ENCODE measurements at regions not wholly inside any gene's neighbourhood (a gene's known extent, or its start where the extent isn't known, plus 50 kb on each side); places are given as distances from the start of the nearest gene placed in this dataset.

GRCh38 chr2:150783015-150783414 is 295.5 kb upstream of the RND3 start:
- no peak for ATAC-seq
- DNase-seq: no peak

GRCh38 chr2:150782613-150783012 is 295.1 kb upstream of the RND3 start:
- ATAC-seq (no peak), DNase-seq (no peak)

- DNase-seq (no peak), ATAC-seq (no peak)
Observed at GRCh38 chr2:150781142-150781541, 293.7 kb upstream of the RND3 start.

GRCh38 chr2:150778828-150779227 is 291.4 kb upstream of the RND3 start:
- no peak for ATAC-seq
- no peak for DNase-seq

GRCh38 chr2:150769421-150769820 is 282.0 kb upstream of the RND3 start:
- ATAC-seq (no peak), DNase-seq (no peak)

- ATAC-seq: no peak
- DNase-seq: no peak
Observed at GRCh38 chr2:150767991-150768746, 280.7 kb upstream of the RND3 start.

- DNase-seq (no peak), ATAC-seq (no peak)
Observed at GRCh38 chr2:150762571-150762970, 275.1 kb upstream of the RND3 start.

- ATAC-seq: no peak
- DNase-seq: no peak
Observed at GRCh38 chr2:150759531-150759930, 272.1 kb upstream of the RND3 start.

GRCh38 chr2:150759106-150759505 is 271.6 kb upstream of the RND3 start:
- DNase-seq: no peak
- no peak for ATAC-seq

- no peak for ATAC-seq
- no peak for DNase-seq
Observed at GRCh38 chr2:150752229-150752628, 264.8 kb upstream of the RND3 start.

GRCh38 chr2:150750720-150751119 is 263.3 kb upstream of the RND3 start:
- DNase-seq: no peak

GRCh38 chr2:150742094-150742493 is 254.6 kb upstream of the RND3 start:
- DNase-seq: no peak
- no peak for ATAC-seq

More at GRCh38 chr2:150750720-150751119, 263.3 kb upstream of the RND3 start:
- no peak for ATAC-seq

- no peak for DNase-seq
- no peak for ATAC-seq
Observed at GRCh38 chr2:150735894-150736498, 248.5 kb upstream of the RND3 start.

GRCh38 chr2:150733051-150733618 is 245.7 kb upstream of the RND3 start:
- DNase-seq: no peak

GRCh38 chr2:150732491-150732890 is 245.0 kb upstream of the RND3 start:
- DNase-seq (no peak), ATAC-seq (no peak)

More at GRCh38 chr2:150733051-150733618, 245.7 kb upstream of the RND3 start:
- ATAC-seq: no peak

- no peak for DNase-seq
- ATAC-seq: no peak
Observed at GRCh38 chr2:150732064-150732463, 244.6 kb upstream of the RND3 start.

- no peak for DNase-seq
- ATAC-seq: no peak
Observed at GRCh38 chr2:150729495-150729955, 242.1 kb upstream of the RND3 start.

GRCh38 chr2:150718280-150718679 is 230.8 kb upstream of the RND3 start:
- DNase-seq: no peak
- no peak for ATAC-seq

GRCh38 chr2:150716186-150716585 is 228.7 kb upstream of the RND3 start:
- ATAC-seq (no peak), DNase-seq (no peak)

- DNase-seq (no peak), ATAC-seq (no peak)
Observed at GRCh38 chr2:150715501-150715900, 228.0 kb upstream of the RND3 start.

GRCh38 chr2:150710916-150711315 is 223.4 kb upstream of the RND3 start:
- no peak for DNase-seq
- no peak for ATAC-seq

- ATAC-seq (no peak), DNase-seq (no peak)
Observed at GRCh38 chr2:150710041-150710440, 222.6 kb upstream of the RND3 start.

GRCh38 chr2:150706561-150706960 is 219.1 kb upstream of the RND3 start:
- ATAC-seq: no peak
- DNase-seq: no peak

- no peak for DNase-seq
- ATAC-seq: no peak
Observed at GRCh38 chr2:150705767-150706166, 218.3 kb upstream of the RND3 start.
